SK-N-SH (cell line): ENCODE measurements at regions not wholly inside any gene's neighbourhood (a gene's known extent, or its start where the extent isn't known, plus 50 kb on each side); places are given as distances from the start of the nearest gene placed in this dataset.

Experiments used
- CTCF ChIA-PET: fragments of 300-600, 350-600 bp; formaldehyde crosslinking; extraction: SDS; loops from one replicate; lab custom pipeline; 2021; lab: Yijun Ruan, JAX
- POLR2A ChIA-PET: fragments of 350-600 bp; sonication (Branson Sonifier 250); formaldehyde crosslinking; extraction: SDS; loops from one replicate; lab custom pipeline; 2020; ENCODE audit warnings: antibody characterized with exemption, inconsistent platforms; lab: Yijun Ruan, JAX
- DNase-seq: peaks from one replicate; pipeline ENCODE4 v3.0.0; 2012
- H2AFZ ChIP-seq: fragments of 200-600 bp; sonication (generic); 2 replicates; pipeline ENCODE4 v1.8.1; 2016; ENCODE audit warnings: antibody characterized with exemption, mild to moderate bottlenecking, low read depth
- H3F3A ChIP-seq: fragments of 200-600 bp; sonication (generic); replicated peaks from 2 replicates; pipeline ENCODE3; 2016; ENCODE audit warnings: antibody characterized with exemption, mild to moderate bottlenecking; ENCODE audit not compliant: insufficient read depth
- H3K27ac ChIP-seq, 2 experiments: fragments of 200-500 bp in 1 of 2; fragments of 200-600 bp in 1 of 2; sonication (Bioruptor generic) in 1 of 2; sonication (generic), shearing (Covaris generic) in 1 of 2; 2 replicates each; pipeline versions ENCODE4 v1.5.1 to v1.6.1; 2014 to 2016; ENCODE audit warnings: low read depth in 2 of 2, inconsistent platforms in 1 of 2, low read length in 1 of 2, mild to moderate bottlenecking in 1 of 2, mixed read lengths in 1 of 2
- H3K27me3 ChIP-seq: fragments of 200-600 bp; sonication (generic), shearing (Covaris generic); 2 replicates; pipeline ENCODE4 v1.6.1; 2016; ENCODE audit warnings: mixed run types; ENCODE audit not compliant: insufficient read depth
- H3K36me3 ChIP-seq, 2 experiments: fragments of 200-500 bp in 1 of 2; fragments of 200-600 bp in 1 of 2; sonication (Bioruptor generic) in 1 of 2; sonication (generic) in 1 of 2; replicated peaks in 1 of 2; 2 replicates each; pipeline versions ENCODE3 to v1.5.1; 2014 to 2016; ENCODE audit warnings: low read length in 1 of 2, mild to moderate bottlenecking in 1 of 2; ENCODE audit not compliant: insufficient read depth in 2 of 2, control insufficient read depth in 1 of 2
- H3K4me1 ChIP-seq, 2 experiments: fragments of 200-500 bp in 1 of 2; fragments of 200-600 bp in 1 of 2; sonication (Bioruptor generic) in 1 of 2; sonication (generic), shearing (Covaris generic) in 1 of 2; 2 replicates each; pipeline versions ENCODE4 v1.5.1 to v1.6.1; 2014 to 2016; ENCODE audit warnings: low read depth in 1 of 2, low read length in 1 of 2, mixed run types in 1 of 2; ENCODE audit not compliant: insufficient read depth in 2 of 2, control insufficient read depth in 1 of 2
- H3K4me2 ChIP-seq: fragments of 200-600 bp; sonication (generic), shearing (Covaris generic); 2 replicates; pipeline ENCODE4 v1.6.1; 2017; ENCODE audit warnings: mixed run types
- H3K4me3 ChIP-seq, 2 experiments: fragments of 200-500 bp in 1 of 2; fragments of 200-600 bp in 1 of 2; sonication (Bioruptor generic) in 1 of 2; sonication (generic), shearing (Covaris generic) in 1 of 2; 2 replicates each; pipeline versions ENCODE4 v1.5.1 to v1.8.1; 2014 to 2016; ENCODE audit warnings: low read depth in 2 of 2, inconsistent platforms in 1 of 2, low read length in 1 of 2, mild to moderate bottlenecking in 1 of 2, mixed read lengths in 1 of 2, moderate library complexity in 1 of 2
- H3K79me2 ChIP-seq: fragments of 200-600 bp; sonication (generic); 2 replicates; pipeline ENCODE4 v1.8.1; 2017; ENCODE audit warnings: mild to moderate bottlenecking; ENCODE audit not compliant: insufficient read depth
- H3K9ac ChIP-seq: fragments of 200-600 bp; sonication (generic); 2 replicates; pipeline ENCODE4 v1.6.1; 2017; ENCODE audit warnings: mixed run types
- H3K9me2 ChIP-seq: fragments of 200-600 bp; sonication (generic); 2 replicates; pipeline ENCODE4 v1.6.1; 2017; ENCODE audit warnings: mixed run types
- H3K9me3 ChIP-seq: fragments of 200-600 bp; sonication (generic); 2 replicates; pipeline ENCODE4 v1.6.1; 2017; ENCODE audit warnings: mixed run types, mild to moderate bottlenecking, moderate library complexity
- H4K20me1 ChIP-seq: fragments of 200-600 bp; sonication (generic); 2 replicates; pipeline ENCODE4 v1.6.1; 2017; ENCODE audit warnings: mild to moderate bottlenecking, mixed run types; ENCODE audit not compliant: insufficient read depth
- CHD2 ChIP-seq: fragments of 150-350 bp; IDR thresholded peaks from 2 replicates; pipeline ENCODE4 v1.6.1; 2018; ENCODE audit warnings: low read length; ENCODE audit not compliant: partially characterized antibody
- EP300 ChIP-seq, 2 experiments: IDR thresholded peaks; 2 replicates each; pipeline versions ENCODE4 v1.4.0 to v1.6.1; 2012; ENCODE audit warnings: borderline replicate concordance in 1 of 2, low read depth in 1 of 2, low read length in 1 of 2
- FOSL2 ChIP-seq: IDR thresholded peaks from 2 replicates; pipeline ENCODE4 v1.4.0; 2012; ENCODE audit warnings: low read depth, mild to moderate bottlenecking, moderate library complexity, borderline replicate concordance
- FOXJ3 ChIP-seq: sonication (generic); formaldehyde crosslinking; IDR thresholded peaks from 2 replicates; pipeline ENCODE4 v1.5.1; 2020; ENCODE audit warnings: mild to moderate bottlenecking, missing genetic modification reagents
- GABPA ChIP-seq: IDR thresholded peaks from 2 replicates; pipeline ENCODE4 v1.4.0; 2012; ENCODE audit warnings: low read depth, mild to moderate bottlenecking
- GATA2 ChIP-seq: sonication (generic); formaldehyde crosslinking; IDR thresholded peaks from 2 replicates; pipeline ENCODE4 v1.5.0; 2020; ENCODE audit warnings: mild to moderate bottlenecking, missing genetic modification reagents
- JUND ChIP-seq: IDR thresholded peaks from 2 replicates; pipeline ENCODE4 v1.4.0; 2012
- MXI1 ChIP-seq: IDR thresholded peaks from 2 replicates; pipeline ENCODE4 v1.6.1; 2012; ENCODE audit warnings: mild to moderate bottlenecking, low read depth, low read length, improper control_type of control experiment
- NFIC ChIP-seq: IDR thresholded peaks from 2 replicates; pipeline ENCODE4 v1.4.0; 2012; ENCODE audit warnings: borderline replicate concordance
- RAD21 ChIP-seq: IDR thresholded peaks from 2 replicates; pipeline ENCODE4 v1.6.1; 2012; ENCODE audit warnings: mild to moderate bottlenecking, low read length
- RCOR1 ChIP-seq: fragments of 150-350 bp; IDR thresholded peaks from 2 replicates; pipeline ENCODE4 v1.6.1; 2017; ENCODE audit warnings: antibody characterized with exemption, low read length
- SIN3A ChIP-seq: IDR thresholded peaks from 2 replicates; pipeline ENCODE4 v1.6.1; 2012; ENCODE audit warnings: low read depth, mild to moderate bottlenecking, low read length, moderate library complexity, borderline replicate concordance
- TAF1 ChIP-seq: IDR thresholded peaks from 2 replicates; pipeline ENCODE4 v1.6.1; 2012; ENCODE audit warnings: low read depth, mild to moderate bottlenecking, low read length, moderate library complexity, borderline replicate concordance
- TCF12 ChIP-seq: IDR thresholded peaks from 2 replicates; pipeline ENCODE4 v1.4.0; 2012
- WGBS: methylation state at CpG from one replicate; pipeline ENCODE4 v1.1.6; 2017; ENCODE audit warnings: low lambda C conversion rate; 5-methylcytosine and 5-hydroxymethylcytosine counted together
- TF ChIP-seq, protein P1 (sequence below): IDR thresholded peaks from 2 replicates; pipeline ENCODE4; 2012
- TF ChIP-seq, protein P2 (sequence below): IDR thresholded peaks from 2 replicates; pipeline ENCODE4 v1.6.1; 2012; ENCODE audit warnings: mild to moderate bottlenecking, low read depth, low read length, moderate library complexity

DNA sequence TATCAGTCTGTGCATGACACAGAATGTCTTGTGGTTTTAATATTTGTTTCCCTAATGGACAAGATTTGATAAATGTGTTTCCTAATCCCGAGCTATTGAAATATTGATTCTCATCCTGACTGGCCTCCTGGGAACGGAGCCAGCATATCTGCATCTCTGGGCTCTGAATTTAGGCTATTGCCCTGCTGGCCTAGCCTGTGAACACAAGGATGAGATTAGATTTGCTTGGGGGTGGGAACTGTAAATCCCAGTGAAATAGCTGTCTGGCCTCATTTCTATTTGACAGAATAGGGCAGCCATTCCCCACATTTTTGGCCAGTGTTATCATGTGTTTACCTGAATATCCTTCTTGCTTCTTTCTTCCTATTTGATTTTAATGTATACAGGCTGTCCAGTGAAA is 198.4 kb upstream of the SOX4 start:
- Histone ChIP-seq H3K9ac (no peak overlapping the region), H3K36me3 (no peaks in the 10 kb centered on the region), H2AFZ (no peak overlapping the region), H3K4me2 (no peak overlapping the region), H3K79me2 (no peaks in the 10 kb centered on the region), H3K9me3 (no peaks in the 10 kb centered on the region), H3K9me2 (no peaks in the 10 kb centered on the region)
- ChIA-PET POLR2A (interaction anchor here (0.7 to 1.0 kb wide), 3 partner anchors 192 to 200 kb away, joined by 3 read pairs; no protein-coding TSS in a partner anchor), CTCF (interaction anchor here (0.8 to 1.3 kb wide), 3 partner anchors 128 to 264 kb away, joined by 3 to 5 read pairs (median 4); no protein-coding TSS in a partner anchor)
- TF ChIP-seq GATA2 (CRISPR knock-in tag) (peak; percentile 84), JUND (no peak), MXI1 (no peak; the same call in 1 of the 2 replicates), FOXJ3 (peak; percentile 32; the same call in 1 of the 2 replicates), RAD21 (peak; percentile 36), CHD2 (peak; percentile 44), NFIC (peak; percentile 48), RCOR1 (peak; percentile 43; the same call in 1 of the 2 replicates), EP300 (IDR thresholded peaks at IDR 0.05; ENCODE audit: borderline replicate concordance in 1 of 2, low read depth in 1 of 2, low read length in 1 of 2) (peak in 1 of 2 experiments; percentile 78; a peak in 2 of 4 replicates), SIN3A (no peak)
- TF ChIP-seq, protein P1, sequence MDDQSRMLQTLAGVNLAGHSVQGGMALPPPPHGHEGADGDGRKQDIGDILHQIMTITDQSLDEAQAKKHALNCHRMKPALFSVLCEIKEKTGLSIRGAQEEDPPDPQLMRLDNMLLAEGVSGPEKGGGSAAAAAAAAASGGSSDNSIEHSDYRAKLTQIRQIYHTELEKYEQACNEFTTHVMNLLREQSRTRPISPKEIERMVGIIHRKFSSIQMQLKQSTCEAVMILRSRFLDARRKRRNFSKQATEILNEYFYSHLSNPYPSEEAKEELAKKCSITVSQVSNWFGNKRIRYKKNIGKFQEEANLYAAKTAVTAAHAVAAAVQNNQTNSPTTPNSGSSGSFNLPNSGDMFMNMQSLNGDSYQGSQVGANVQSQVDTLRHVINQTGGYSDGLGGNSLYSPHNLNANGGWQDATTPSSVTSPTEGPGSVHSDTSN = peak; percentile 51
- TF ChIP-seq, all 33 proteins: peak for 8
- H3F3A ChIP-seq = peaks cover 5% of the 10 kb centered on the region
- DNase-seq = peak; percentile 64
- H3K4me1 ChIP-seq = peaks cover 0 to 16% of the 10 kb centered on the region in 2 experiments; a peak in 2 of 4 replicates
- no peaks in the 10 kb centered on the region for H4K20me1 ChIP-seq
- 12% methylated on average over 2 of the region's 2 CpGs for WGBS
- no peak overlapping the region for H3K4me3 ChIP-seq
- no peaks in the 10 kb centered on the region for H3K27me3 ChIP-seq
- H3K27ac ChIP-seq = peak overlapping the region in 1 of 2 experiments; percentile 84; a peak in 2 of 4 replicates

DNA sequence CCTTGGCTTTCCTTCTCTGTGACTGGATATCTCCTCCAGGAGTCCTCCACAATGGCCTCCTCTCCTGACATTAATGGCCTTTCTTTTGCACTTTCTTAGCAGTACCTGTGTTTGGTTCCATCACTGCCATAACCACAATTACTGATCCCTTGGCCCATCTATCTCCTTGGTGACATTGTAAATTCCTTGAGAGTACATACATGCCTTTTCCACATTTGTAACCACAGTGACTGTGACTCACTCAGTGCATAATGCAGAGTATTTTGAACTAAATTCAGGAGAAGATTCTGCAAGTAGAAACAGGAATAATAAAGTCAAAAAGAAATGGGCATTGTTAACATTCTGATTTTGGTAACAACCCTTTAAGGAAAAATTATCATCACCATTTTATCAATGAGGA is 197.2 kb upstream of the SOX4 start:
- no peaks in the 10 kb centered on the region for H3K36me3 ChIP-seq
- TF ChIP-seq, protein P1 = peak; percentile 64
- TF ChIP-seq TCF12 = peak; percentile 52; the same call in 1 of the 2 replicates
- peak in 1 of 2 experiments; percentile 35; a peak in 1 of 4 replicates for TF ChIP-seq EP300 (IDR thresholded peaks at IDR 0.05; ENCODE audit: borderline replicate concordance in 1 of 2, low read depth in 1 of 2, low read length in 1 of 2)
- TF ChIP-seq JUND = peak; percentile 67; the same call in 1 of the 2 replicates
- TF ChIP-seq CHD2 = no peak
- no peak for TF ChIP-seq GABPA
- no peak for TF ChIP-seq TAF1
- TF ChIP-seq FOSL2 = peak; percentile 61; the same call in 1 of the 2 replicates
- TF ChIP-seq, protein P2, sequence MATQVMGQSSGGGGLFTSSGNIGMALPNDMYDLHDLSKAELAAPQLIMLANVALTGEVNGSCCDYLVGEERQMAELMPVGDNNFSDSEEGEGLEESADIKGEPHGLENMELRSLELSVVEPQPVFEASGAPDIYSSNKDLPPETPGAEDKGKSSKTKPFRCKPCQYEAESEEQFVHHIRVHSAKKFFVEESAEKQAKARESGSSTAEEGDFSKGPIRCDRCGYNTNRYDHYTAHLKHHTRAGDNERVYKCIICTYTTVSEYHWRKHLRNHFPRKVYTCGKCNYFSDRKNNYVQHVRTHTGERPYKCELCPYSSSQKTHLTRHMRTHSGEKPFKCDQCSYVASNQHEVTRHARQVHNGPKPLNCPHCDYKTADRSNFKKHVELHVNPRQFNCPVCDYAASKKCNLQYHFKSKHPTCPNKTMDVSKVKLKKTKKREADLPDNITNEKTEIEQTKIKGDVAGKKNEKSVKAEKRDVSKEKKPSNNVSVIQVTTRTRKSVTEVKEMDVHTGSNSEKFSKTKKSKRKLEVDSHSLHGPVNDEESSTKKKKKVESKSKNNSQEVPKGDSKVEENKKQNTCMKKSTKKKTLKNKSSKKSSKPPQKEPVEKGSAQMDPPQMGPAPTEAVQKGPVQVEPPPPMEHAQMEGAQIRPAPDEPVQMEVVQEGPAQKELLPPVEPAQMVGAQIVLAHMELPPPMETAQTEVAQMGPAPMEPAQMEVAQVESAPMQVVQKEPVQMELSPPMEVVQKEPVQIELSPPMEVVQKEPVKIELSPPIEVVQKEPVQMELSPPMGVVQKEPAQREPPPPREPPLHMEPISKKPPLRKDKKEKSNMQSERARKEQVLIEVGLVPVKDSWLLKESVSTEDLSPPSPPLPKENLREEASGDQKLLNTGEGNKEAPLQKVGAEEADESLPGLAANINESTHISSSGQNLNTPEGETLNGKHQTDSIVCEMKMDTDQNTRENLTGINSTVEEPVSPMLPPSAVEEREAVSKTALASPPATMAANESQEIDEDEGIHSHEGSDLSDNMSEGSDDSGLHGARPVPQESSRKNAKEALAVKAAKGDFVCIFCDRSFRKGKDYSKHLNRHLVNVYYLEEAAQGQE = no peak
- POLR2A ChIA-PET = no interaction called here

More for the DNA sequence above, 197.2 kb upstream of the SOX4 start:
- no peaks in the 10 kb centered on the region for H3K9me2 ChIP-seq
- H3K4me3 ChIP-seq = no peak overlapping the region
- H3K9ac ChIP-seq = no peak overlapping the region
- H3K27me3 ChIP-seq = no peaks in the 10 kb centered on the region
- peaks cover 5% of the 10 kb centered on the region for H3F3A ChIP-seq
- no peak for DNase-seq
- H3K4me2 ChIP-seq = no peak overlapping the region
- H3K9me3 ChIP-seq = no peaks in the 10 kb centered on the region
- H3K27ac ChIP-seq = no peak overlapping the region; a peak in 1 of 4 replicates
- H2AFZ ChIP-seq = no peak overlapping the region
- no peaks in the 10 kb centered on the region for H4K20me1 ChIP-seq
- CTCF ChIA-PET = no interaction called here
- H3K79me2 ChIP-seq = no peaks in the 10 kb centered on the region
- H3K4me1 ChIP-seq = peaks cover 0 to 16% of the 10 kb centered on the region in 2 experiments; a peak in 2 of 4 replicates
